ENCODE measurements at regions not wholly inside any gene's neighbourhood (a gene's known extent, or its start where the extent isn't known, plus 50 kb on each side); places are given as distances from the start of the nearest gene placed in this dataset.
"Not testable (repeated sequence)": the region's sequence is repeated elsewhere in the genome, so short reads cannot be mapped to it uniquely, and the experiment has no call there.

- DNase-seq, result no peak
These were observed 286.3 kb downstream of the SPRY1 start for GRCh38 chr4:123682931-123683330.

GRCh38 chr4:123684937-123685336 lies 288.3 kb downstream of the SPRY1 start:
- not testable (repeated sequence) for DNase-seq

GRCh38 chr4:123695531-123695930 lies 298.9 kb downstream of the SPRY1 start:
- DNase-seq, result not testable (repeated sequence)

GRCh38 chr4:123696687-123697086 lies 300.1 kb downstream of the SPRY1 start:
- DNase-seq, result no peak

- DNase-seq, result no peak
These were observed 302.0 kb downstream of the SPRY1 start for GRCh38 chr4:123698556-123698955.

- DNase-seq, result no peak
These were observed 303.5 kb downstream of the SPRY1 start for GRCh38 chr4:123699880-123700771.

- no peak for DNase-seq
These were observed 304.6 kb downstream of the SPRY1 start for GRCh38 chr4:123701131-123701575.

GRCh38 chr4:123705419-123705818 lies 308.8 kb downstream of the SPRY1 start:
- DNase-seq, result no peak

- no peak for DNase-seq
These were observed 310.4 kb downstream of the SPRY1 start for GRCh38 chr4:123706973-123707372.

- DNase-seq, result no peak
These were observed 312.3 kb downstream of the SPRY1 start for GRCh38 chr4:123708902-123709301.

GRCh38 chr4:123709336-123709735 lies 312.7 kb downstream of the SPRY1 start:
- DNase-seq, result no peak

GRCh38 chr4:123731035-123731434 lies 334.4 kb downstream of the SPRY1 start:
- no peak for DNase-seq

- DNase-seq, result no peak
These were observed 340.6 kb downstream of the SPRY1 start for GRCh38 chr4:123737156-123737555.

- DNase-seq, result no peak
These were observed 343.2 kb downstream of the SPRY1 start for GRCh38 chr4:123739806-123740205.

- no peak for DNase-seq
These were observed 343.6 kb downstream of the SPRY1 start for GRCh38 chr4:123740236-123740635.

GRCh38 chr4:123741906-123742305 lies 345.3 kb downstream of the SPRY1 start:
- no peak for DNase-seq

GRCh38 chr4:123743848-123744247 lies 347.3 kb downstream of the SPRY1 start:
- no peak for DNase-seq

GRCh38 chr4:123744664-123745290 lies 348.2 kb downstream of the SPRY1 start:
- no peak for DNase-seq

- no peak for DNase-seq
These were observed 350.4 kb downstream of the SPRY1 start for GRCh38 chr4:123747016-123747415.

- DNase-seq, result no peak
These were observed 352.2 kb downstream of the SPRY1 start for GRCh38 chr4:123748806-123749205.

GRCh38 chr4:123749383-123749782 lies 352.8 kb downstream of the SPRY1 start:
- DNase-seq, result no peak

GRCh38 chr4:123750044-123750443 lies 353.4 kb downstream of the SPRY1 start:
- DNase-seq, result no peak

GRCh38 chr4:123755655-123756054 lies 359.1 kb downstream of the SPRY1 start:
- DNase-seq, result no peak

GRCh38 chr4:123767806-123768205 lies 371.2 kb downstream of the SPRY1 start:
- no peak for DNase-seq

All from activated CD8-positive, alpha-beta memory T cell treated with anti-CD3 and anti-CD28 coated beads, Interleukin-2, amount 50 U/mL, for 48 hours (primary cell).